Inflammatory macrophage (primary cell): ENCODE measurements at regions not wholly inside any gene's neighbourhood (a gene's known extent, or its start where the extent isn't known, plus 50 kb on each side); places are given as distances from the start of the nearest gene placed in this dataset.

Source experiments
- DNase-seq, 2 donors: peaks; one replicate each; pipeline ENCODE4 v3.0.0-alpha.2; 2020 to 2022

- no peak for DNase-seq
Observed at GRCh38 chr3:30340500-30340899, 265.9 kb upstream of the TGFBR2 start.

- no peak for DNase-seq
Observed at GRCh38 chr3:30341079-30341478, 265.3 kb upstream of the TGFBR2 start.

GRCh38 chr3:30341851-30342250 lies 264.6 kb upstream of the TGFBR2 start:
- DNase-seq, result no peak

- DNase-seq, result no peak
Observed at GRCh38 chr3:30342318-30343060, 263.9 kb upstream of the TGFBR2 start.

GRCh38 chr3:30343067-30343831 lies 263.2 kb upstream of the TGFBR2 start:
- DNase-seq, result no peak

- no peak for DNase-seq
Observed at GRCh38 chr3:30343861-30344260, 262.5 kb upstream of the TGFBR2 start.

- no peak for DNase-seq
Observed at GRCh38 chr3:30344288-30344687, 262.1 kb upstream of the TGFBR2 start.

GRCh38 chr3:30346933-30347320 lies 259.5 kb upstream of the TGFBR2 start:
- no peak for DNase-seq

- no peak for DNase-seq
Observed at GRCh38 chr3:30347679-30348216, 258.7 kb upstream of the TGFBR2 start.

GRCh38 chr3:30349507-30349906 lies 256.9 kb upstream of the TGFBR2 start:
- DNase-seq, result no peak

GRCh38 chr3:30350011-30350410 lies 256.4 kb upstream of the TGFBR2 start:
- DNase-seq, result no peak

- DNase-seq, result no peak
Observed at GRCh38 chr3:30350901-30351300, 255.5 kb upstream of the TGFBR2 start.

- no peak for DNase-seq
Observed at GRCh38 chr3:30352410-30353318, 253.7 kb upstream of the TGFBR2 start.

GRCh38 chr3:30353711-30354467 lies 252.5 kb upstream of the TGFBR2 start:
- no peak for DNase-seq

- DNase-seq, result no peak
Observed at GRCh38 chr3:30354513-30354912, 251.9 kb upstream of the TGFBR2 start.

- DNase-seq, result no peak
Observed at GRCh38 chr3:30354972-30355371, 251.4 kb upstream of the TGFBR2 start.

- peak; percentile 33 to 44 for DNase-seq
Observed at GRCh38 chr3:30355622-30356021, 250.8 kb upstream of the TGFBR2 start.

- DNase-seq, result no peak
Observed at GRCh38 chr3:30356866-30357753, 249.3 kb upstream of the TGFBR2 start.

GRCh38 chr3:30357897-30358296 lies 248.5 kb upstream of the TGFBR2 start:
- DNase-seq, result no peak

GRCh38 chr3:30358871-30359270 lies 247.5 kb upstream of the TGFBR2 start:
- no peak for DNase-seq

- no peak for DNase-seq
Observed at GRCh38 chr3:30368978-30369377, 237.4 kb upstream of the TGFBR2 start.
